Right atrium auricular region (tissue), 2 donors: ENCODE measurements at regions not wholly inside any gene's neighbourhood (a gene's known extent, or its start where the extent isn't known, plus 50 kb on each side); places are given as distances from the start of the nearest gene placed in this dataset.

Source experiments
- DNase-seq: peaks from one replicate; pipeline ENCODE4 v3.0.0-alpha.2; 2019; ENCODE audit warnings: low spot score
- H3K27ac ChIP-seq, 2 donors: fragments of 200-600 bp; sonication (generic); 1 replicate in 1 of 2; 2 replicates in 1 of 2; pipeline ENCODE4 v1.5.1; 2016 to 2019
- H3K27me3 ChIP-seq, 2 donors: fragments of 200-600 bp; sonication (generic); one replicate each; pipeline versions ENCODE4 v1.5.1 to v1.6.0; 2017 to 2019
- H3K36me3 ChIP-seq: fragments of 200-600 bp; sonication (generic); one replicate; pipeline ENCODE4 v1.5.1; 2016
- H3K4me1 ChIP-seq, 2 donors: fragments of 200-600 bp; sonication (generic); one replicate each; pipeline versions ENCODE4 v1.5.1 to v1.6.0; 2017 to 2019
- H3K4me3 ChIP-seq, 2 donors: fragments of 200-600 bp; sonication (generic); 1 replicate in 1 of 2; 2 replicates in 1 of 2; pipeline ENCODE4 v1.5.1; 2017 to 2019; ENCODE audit warnings: mild to moderate bottlenecking in 1 of 2, moderate library complexity in 1 of 2
- H3K9me3 ChIP-seq, 2 donors: fragments of 200-600 bp; sonication (generic); one replicate each; pipeline ENCODE4 v1.5.1; 2019
- TF ChIP-seq, protein P1 (sequence below), 2 donors: fragments of 200-600 bp; sonication (generic); IDR thresholded peaks; one replicate each; pipeline ENCODE4 v1.5.1; 2019; ENCODE audit warnings: antibody characterized with exemption in 2 of 2

DNA sequence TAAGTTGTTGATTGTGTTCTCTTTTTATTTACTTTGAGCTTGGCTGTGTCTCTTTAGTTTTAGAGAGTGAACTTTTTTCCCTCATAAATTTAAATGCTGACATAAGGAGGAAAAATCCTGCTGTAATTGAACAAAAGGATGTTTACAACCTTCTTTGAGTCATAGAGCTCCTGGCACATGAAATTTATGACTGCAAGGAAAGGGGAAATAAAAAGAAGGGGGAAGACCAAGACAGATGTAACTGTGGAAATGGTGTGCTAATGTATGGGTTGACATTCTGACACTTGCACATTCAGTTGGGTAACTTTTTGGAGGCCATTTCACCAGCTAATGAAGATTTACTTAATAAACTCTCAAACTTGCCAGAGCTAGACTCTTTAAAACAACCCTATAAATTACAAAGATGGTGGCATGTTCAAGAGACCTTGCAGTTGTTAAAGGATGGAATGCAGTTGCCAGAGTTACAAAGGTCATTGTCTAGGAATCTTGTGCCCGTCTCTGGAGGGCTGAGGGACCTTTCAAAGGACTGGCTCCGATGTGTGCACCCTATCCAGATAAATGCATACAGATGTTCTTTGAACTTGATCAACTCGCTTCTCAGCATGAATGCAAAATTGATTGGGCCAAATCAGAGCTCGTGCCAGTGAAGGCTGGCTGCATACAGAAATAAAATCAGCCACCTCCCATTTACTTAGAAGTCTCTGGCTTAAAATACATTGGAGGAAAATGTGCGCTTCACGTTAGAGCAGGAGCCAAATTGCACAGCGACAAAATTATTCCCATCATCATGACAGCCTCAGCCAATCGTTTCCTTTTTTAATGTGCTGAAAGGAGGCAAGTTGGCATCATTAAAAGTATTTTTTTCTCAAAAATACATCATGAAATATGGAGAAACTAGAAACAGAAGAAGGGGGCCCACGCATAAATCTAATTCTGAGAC, 289.0 kb upstream of the XYLT1 start:
- no peak for DNase-seq
- no peaks in the 10 kb centered on the region for H3K27me3 ChIP-seq
- no peaks in the 10 kb centered on the region for H3K4me1 ChIP-seq
- H3K36me3 ChIP-seq: no peaks in the 10 kb centered on the region
- H3K4me3 ChIP-seq: no peak overlapping the region
- TF ChIP-seq, protein P1, sequence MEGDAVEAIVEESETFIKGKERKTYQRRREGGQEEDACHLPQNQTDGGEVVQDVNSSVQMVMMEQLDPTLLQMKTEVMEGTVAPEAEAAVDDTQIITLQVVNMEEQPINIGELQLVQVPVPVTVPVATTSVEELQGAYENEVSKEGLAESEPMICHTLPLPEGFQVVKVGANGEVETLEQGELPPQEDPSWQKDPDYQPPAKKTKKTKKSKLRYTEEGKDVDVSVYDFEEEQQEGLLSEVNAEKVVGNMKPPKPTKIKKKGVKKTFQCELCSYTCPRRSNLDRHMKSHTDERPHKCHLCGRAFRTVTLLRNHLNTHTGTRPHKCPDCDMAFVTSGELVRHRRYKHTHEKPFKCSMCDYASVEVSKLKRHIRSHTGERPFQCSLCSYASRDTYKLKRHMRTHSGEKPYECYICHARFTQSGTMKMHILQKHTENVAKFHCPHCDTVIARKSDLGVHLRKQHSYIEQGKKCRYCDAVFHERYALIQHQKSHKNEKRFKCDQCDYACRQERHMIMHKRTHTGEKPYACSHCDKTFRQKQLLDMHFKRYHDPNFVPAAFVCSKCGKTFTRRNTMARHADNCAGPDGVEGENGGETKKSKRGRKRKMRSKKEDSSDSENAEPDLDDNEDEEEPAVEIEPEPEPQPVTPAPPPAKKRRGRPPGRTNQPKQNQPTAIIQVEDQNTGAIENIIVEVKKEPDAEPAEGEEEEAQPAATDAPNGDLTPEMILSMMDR (IDR thresholded peaks at IDR 0.05): no peak
- H3K9me3 ChIP-seq: no peaks in the 10 kb centered on the region
- H3K27ac ChIP-seq: no peak overlapping the region

DNA sequence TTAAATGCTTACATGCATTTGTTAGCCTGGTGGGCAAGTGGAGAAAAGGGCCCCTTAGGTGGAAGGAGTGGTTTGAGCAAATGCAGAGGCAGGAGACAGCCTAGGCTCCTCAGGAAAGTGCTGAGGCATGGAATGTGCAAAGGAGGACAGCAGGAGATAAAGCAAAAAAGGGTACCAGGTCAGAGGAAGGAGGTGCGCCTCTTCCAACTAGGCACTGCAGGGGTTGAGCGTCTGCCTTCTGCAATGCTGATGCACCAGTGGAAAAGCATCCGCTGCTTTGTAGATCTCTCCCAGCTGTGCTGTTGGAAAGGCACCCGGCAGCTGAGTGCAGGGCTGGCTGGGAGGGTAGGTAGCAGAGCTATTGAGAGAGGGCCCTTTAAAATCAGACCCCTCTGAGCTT, 287.0 kb upstream of the XYLT1 start:
- no peak overlapping the region for H3K27ac ChIP-seq
- no peak overlapping the region for H3K4me3 ChIP-seq
- no peaks in the 10 kb centered on the region for H3K27me3 ChIP-seq
- TF ChIP-seq, protein P1 (IDR thresholded peaks at IDR 0.05): no peak
- H3K4me1 ChIP-seq: no peaks in the 10 kb centered on the region
- no peaks in the 10 kb centered on the region for H3K9me3 ChIP-seq
- no peak for DNase-seq
- H3K36me3 ChIP-seq: no peaks in the 10 kb centered on the region

- no peaks in the 10 kb centered on the region for H3K36me3 ChIP-seq
- no peak for DNase-seq
- no peaks in the 10 kb centered on the region for H3K27me3 ChIP-seq
- H3K4me3 ChIP-seq: no peak overlapping the region
- TF ChIP-seq, protein P1 (IDR thresholded peaks at IDR 0.05): no peak
- H3K9me3 ChIP-seq: peaks cover 0 to 2% of the 10 kb centered on the region in 2 donors
- H3K27ac ChIP-seq: no peak overlapping the region
- no peaks in the 10 kb centered on the region for H3K4me1 ChIP-seq
Measured at GRCh38 chr16:17755158-17755557, 284.4 kb upstream of the XYLT1 start.

- no peaks in the 10 kb centered on the region for H3K36me3 ChIP-seq
- H3K4me1 ChIP-seq: no peaks in the 10 kb centered on the region
- no peaks in the 10 kb centered on the region for H3K27me3 ChIP-seq
- TF ChIP-seq, protein P1 (IDR thresholded peaks at IDR 0.05): no peak
- no peak overlapping the region for H3K4me3 ChIP-seq
- no peak for DNase-seq
- peaks cover 0 to 10% of the 10 kb centered on the region in 2 donors for H3K9me3 ChIP-seq
- H3K27ac ChIP-seq: no peak overlapping the region
Measured at GRCh38 chr16:17753434-17753833, 282.7 kb upstream of the XYLT1 start.

DNA sequence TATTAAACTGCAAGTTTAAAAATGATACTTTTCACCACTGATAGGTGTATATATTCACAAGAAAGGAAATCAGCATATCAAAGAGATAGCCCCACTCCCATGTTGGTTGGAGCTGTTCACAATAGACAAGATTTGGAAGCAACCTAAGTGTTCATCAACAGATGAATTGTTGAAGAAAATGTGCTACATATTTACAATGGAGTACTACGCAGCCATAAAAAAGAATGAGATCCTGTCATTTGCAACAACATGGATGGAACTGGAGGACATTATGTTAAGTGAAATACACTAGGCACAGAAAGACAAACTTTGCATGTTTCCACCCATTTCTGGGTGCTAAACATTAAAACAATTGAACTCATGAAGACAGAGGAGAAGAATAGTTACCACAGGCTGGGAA, 278.9 kb upstream of the XYLT1 start:
- peaks cover 0 to 10% of the 10 kb centered on the region in 2 donors for H3K9me3 ChIP-seq
- H3K36me3 ChIP-seq: no peaks in the 10 kb centered on the region
- no peak overlapping the region for H3K4me3 ChIP-seq
- H3K27me3 ChIP-seq: no peaks in the 10 kb centered on the region
- H3K4me1 ChIP-seq: no peaks in the 10 kb centered on the region
- TF ChIP-seq, protein P1 (IDR thresholded peaks at IDR 0.05): no peak
- DNase-seq: no peak
- H3K27ac ChIP-seq: no peak overlapping the region
